ENCODE measurements at regions not wholly inside any gene's neighbourhood (a gene's known extent, or its start where the extent isn't known, plus 50 kb on each side); places are given as distances from the start of the nearest gene placed in this dataset.
"Not testable (repeated sequence)": the region's sequence is repeated elsewhere in the genome, so short reads cannot be mapped to it uniquely, and the experiment has no call there.

DNA sequence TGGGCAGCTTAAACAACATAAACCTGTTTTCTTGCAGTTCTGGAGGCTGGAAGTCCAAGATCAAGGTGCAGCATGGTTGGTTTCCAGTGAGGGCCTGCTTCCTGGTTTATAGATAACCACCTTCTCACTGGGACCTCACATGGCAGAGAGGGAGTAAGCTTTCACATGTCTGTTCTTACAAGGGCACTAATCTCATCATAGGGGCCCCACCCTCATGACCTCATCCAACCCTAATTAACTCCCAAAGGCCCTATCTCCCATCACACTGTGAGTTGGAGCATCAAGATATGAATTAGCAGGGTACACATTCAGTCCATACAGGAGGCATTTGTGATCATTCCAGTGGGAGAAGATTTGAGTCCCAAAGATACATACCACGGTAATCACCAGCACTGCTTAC lies 50.5 kb upstream of the GRIN2A start:
- no peak for DNase-seq (ENCODE audit: low read depth in 2 of 2, low spot score in 1 of 2)

DNA sequence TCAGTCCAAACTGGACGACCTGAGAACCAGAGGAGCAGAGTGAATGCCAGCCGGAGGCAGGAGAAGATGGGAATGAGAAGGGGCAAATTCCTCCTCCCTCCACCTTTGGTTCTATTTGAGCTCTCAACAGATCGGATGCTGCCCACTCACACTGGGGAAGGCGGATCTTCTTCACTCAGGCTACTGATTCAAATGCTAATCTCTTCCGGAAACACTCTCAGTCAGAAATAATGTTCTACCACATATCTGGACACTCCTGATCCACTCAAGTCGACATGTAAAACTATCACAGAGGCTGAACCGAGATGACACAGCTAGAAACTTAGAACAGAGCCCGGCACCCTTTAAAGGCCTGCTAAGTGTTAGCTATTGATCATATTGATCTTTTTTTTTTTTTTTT lies 57.4 kb upstream of the GRIN2A start:
- no peak for DNase-seq (ENCODE audit: low read depth in 2 of 2, low spot score in 1 of 2)

DNA sequence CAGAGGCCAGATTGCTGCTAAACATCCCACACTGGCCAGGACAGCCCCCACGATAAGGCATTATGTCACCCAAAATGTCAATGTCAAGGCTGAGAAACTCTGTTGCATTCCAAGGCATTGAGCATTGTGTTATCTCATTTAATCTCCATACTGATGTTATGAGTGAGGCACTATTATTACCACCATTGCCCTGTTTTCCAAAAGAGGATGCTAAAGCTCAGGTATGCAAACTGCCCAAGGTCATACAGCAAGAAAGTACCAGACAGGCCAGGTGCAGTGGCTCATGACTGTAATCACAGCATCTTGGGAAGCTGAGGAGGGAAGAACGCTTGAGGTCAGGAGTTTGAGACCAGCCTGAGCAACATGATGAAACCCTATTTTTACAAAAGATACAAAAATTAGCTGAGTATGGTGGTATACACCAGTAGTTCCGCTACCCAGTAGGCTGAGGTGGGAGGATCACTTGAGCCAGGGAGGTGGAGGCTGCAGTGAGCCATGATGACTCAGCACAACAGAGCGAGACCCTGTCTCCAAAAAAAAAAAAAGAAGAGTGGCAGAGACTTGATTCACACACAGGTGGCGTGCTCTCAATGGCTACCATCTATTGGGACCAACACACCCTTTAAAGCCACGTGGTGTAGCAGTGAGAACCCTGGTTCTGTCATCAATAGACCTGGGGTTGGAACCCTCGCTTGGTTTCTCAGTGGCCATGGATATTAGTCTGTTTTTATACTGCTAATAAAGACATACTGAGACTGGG lies 58.8 kb upstream of the GRIN2A start:
- no peak for DNase-seq (ENCODE audit: low read depth in 2 of 2, low spot score in 1 of 2)

DNA sequence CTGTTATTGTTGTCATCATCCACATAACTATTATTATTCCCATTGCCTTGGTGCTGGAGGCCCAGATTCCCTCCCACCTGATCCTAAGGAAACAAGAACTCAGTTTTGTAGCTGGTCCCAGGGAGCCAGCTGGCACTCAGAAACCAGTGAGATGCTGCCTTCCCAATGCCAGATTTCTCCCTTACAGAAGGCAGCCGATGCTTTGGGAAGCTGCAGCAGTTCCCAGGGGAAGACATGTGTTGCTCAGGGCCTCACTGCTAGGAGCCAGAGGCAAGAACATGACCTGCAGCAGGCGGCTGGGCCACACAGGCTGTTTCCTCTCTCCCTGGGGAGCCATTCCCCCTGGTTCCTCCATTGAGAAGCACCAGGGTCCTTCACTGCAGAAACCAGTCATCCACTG lies 59.9 kb upstream of the GRIN2A start:
- no peak for DNase-seq (ENCODE audit: low read depth in 2 of 2, low spot score in 1 of 2)

DNA sequence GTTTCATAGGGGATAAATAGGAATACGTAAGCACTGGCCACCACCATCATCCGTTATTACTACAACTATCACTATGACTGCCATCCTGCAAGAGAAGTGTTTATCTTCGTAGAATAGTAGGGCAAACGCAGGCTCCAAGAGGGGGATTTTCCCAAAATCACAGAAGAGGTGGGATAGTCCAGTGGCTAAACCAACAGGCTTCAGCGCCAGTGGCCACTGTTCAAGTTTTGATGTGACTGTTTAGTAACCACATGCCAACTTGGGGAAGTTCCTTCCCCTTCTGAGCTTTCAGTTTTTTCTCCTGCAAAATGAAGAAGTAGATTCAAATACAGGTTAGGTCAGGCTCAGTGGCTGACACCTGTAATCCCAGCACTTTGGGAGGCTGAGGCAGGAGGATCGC lies 60.7 kb upstream of the GRIN2A start:
- DNase-seq (ENCODE audit: low read depth in 2 of 2, low spot score in 1 of 2): no peak

DNA sequence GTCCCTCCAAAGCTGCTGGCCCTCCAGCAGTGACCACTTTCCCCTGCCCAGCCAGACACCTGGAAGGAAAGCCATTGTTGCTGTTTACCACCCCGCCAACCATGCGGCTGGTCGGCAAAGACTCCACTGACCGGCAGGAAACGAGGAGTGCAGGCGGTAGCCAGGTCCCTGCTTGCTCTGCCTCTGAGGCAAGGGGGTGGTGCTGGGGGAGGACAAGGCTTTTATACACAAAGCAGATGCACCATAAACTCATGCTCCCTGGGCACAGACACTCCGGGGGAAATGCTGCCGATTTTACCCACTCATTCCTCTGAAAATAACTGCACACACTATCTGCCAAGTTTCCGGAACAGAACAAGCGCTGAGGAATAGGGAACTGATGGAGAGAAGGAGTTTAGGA lies 62.8 kb upstream of the GRIN2A start:
- DNase-seq (ENCODE audit: low read depth in 2 of 2, low spot score in 1 of 2): no peak

DNA sequence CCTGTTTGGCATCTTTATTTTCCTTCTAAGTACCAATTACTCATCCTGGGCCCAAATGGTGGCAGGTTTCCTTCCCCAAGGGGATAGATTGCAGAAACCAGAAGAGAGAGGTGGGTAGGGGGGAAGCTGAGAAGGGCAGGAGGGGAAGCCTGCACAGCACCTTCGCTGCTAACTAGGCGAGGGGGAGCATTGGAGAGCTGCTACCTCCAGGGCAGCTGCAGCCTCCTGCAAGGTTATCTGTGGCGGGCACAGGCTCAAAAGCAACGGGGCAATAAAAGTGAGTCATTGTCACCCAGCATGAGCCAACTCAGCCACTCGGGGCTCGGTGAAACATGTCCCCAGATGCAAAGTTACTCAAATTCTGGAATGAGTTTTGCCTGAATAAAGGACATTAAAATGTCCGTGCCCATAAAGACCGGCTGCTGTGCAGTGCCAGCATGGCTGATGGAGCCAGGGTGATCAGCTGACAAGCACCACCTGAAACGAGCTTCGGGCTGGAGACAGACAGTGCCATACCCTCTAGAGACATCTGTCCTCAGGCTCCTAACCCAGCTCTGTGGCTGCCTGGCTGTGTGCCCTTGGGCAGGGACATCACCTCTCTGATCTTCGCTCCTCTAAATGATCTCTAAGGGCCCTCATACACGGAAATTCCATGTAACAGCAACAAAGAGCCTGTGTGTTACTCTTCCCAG lies 68.1 kb upstream of the GRIN2A start:
- no peak for DNase-seq (ENCODE audit: low read depth in 2 of 2, low spot score in 1 of 2)

DNA sequence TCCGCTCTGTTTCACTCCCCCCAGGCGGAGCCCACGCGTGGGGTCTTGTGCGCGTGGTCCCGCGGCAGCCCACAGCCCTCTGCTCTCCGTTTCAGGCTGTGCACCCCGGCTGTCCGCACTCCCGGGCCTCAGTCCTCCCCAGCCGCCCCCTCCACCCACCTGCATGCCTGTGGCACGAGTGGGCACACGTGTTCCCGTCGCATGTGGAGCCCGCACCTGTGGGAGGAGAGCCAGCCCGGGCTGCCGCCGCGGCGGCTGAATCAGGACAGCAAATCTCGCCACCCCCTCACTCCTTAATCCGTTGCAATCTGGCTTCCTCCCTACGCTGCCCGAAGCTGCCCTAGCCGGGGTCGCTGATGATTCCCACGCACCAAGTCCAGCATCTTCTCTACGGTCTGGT lies 69.9 kb upstream of the GRIN2A start:
- no peak for DNase-seq (ENCODE audit: low read depth in 2 of 2, low spot score in 1 of 2)

DNA sequence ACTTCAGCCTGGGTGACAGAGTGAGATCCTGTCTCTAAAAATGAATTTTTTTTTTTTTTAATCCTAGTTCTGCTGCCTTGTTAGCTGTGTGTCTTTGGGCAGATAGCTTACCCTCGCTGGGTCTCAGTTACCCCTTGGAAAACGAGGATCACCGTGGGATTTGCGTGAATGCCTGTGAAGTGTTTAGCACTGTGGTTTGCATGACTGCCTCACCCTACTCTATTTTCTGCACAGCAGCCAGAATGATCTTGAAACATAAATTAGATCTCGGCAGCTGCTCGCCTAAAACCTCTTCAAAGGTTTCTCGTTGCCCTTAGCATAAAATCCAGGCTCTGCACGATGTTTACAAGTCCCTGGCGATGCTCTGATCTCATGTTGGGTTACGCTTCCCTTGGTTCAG lies 71.2 kb upstream of the GRIN2A start:
- no peak for DNase-seq (ENCODE audit: low read depth in 2 of 2, low spot score in 1 of 2)

DNA sequence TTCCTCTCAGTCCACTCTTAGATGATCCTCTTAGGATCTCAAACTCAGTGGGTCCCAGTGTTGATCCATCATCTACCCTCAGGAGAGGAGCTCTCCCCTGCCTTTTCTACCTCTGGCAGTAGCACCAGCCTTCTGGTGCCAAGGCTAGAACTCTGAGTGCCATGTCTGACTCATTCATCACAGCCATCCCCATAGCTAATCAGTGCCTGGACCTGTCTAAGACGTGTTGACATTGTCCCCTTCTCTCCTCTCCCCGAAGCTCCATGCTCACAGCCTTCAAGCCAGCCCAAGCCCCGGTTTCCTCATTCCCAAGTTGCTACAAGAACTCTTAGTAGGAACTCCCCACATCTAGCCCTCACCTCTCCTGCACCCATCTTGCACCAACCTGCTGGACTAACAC lies 73.5 kb upstream of the GRIN2A start:
- DNase-seq (ENCODE audit: low read depth in 2 of 2, low spot score in 1 of 2): no peak

DNA sequence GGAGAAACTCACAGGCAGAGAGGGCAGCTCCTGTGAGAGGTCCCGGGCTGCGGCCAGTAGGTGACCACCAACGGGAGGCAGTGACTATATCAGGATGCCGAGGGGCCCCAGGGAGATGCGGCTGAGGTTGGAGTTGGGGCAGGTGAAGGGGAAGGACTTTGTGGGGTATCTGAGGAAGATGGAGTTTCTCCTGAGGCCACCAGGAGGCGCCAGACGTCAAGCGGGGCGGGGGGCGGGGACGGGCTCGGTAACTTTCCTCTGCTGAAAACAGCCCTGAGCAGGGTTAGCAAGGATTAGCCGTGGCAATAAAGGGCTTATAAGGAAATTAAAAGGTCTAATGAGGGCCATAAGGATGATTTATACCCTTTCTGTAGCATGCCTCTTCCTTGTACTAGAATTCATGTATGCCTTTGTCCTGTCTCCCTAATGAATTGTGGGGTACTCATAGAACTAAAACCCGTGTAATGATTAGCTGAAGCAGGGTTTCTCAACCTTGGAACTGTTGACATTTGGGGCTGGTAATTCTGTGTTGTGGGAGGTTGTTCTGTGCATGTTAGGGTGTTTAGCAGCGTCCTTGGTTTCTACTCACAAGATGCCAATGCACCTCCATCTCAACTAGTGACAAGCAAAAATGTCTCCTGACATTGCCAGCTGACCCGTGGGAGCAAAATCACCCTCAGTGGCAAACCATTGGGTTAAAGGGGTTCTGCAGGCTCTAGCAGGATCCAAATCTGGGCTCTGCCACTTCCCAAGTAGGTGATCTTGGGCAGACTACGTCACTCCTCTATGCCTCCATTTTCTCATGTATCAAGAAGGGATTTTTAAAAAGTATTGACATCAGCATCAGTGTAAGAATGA lies 74.8 kb upstream of the GRIN2A start:
- peak; percentile 2 to 13 for DNase-seq (ENCODE audit: low read depth in 2 of 2, low spot score in 1 of 2)

DNA sequence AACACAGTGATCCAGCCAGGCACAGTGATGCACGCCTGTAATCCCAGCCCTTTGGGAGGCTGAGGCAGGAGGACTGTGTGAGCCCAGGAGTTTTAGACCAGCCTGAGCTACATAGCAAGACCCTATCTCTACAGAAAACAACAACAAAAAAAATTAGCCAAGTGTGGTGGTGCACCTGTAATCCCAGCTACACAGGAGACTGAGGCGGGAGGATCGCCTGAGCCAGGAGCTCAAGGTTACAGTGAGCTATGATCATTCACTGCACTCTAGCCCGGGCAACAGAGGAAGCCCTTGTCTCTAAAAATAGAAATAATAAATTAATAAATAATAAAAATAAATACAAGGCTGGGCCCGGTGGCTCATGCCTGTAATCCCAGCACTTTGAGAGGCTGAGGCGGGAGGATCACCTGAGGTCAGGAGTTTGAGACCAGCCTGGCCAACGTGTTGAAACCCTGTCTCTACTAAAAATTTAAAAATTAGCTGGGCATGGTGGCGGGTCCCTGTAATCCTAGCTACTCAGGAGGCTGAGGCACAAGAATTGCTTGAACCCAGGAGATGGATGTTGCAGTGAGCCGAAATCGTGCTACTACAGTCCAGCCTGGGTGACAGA lies 75.5 kb upstream of the GRIN2A start:
- not testable (repeated sequence) for DNase-seq (ENCODE audit: low read depth in 2 of 2, low spot score in 1 of 2)

DNA sequence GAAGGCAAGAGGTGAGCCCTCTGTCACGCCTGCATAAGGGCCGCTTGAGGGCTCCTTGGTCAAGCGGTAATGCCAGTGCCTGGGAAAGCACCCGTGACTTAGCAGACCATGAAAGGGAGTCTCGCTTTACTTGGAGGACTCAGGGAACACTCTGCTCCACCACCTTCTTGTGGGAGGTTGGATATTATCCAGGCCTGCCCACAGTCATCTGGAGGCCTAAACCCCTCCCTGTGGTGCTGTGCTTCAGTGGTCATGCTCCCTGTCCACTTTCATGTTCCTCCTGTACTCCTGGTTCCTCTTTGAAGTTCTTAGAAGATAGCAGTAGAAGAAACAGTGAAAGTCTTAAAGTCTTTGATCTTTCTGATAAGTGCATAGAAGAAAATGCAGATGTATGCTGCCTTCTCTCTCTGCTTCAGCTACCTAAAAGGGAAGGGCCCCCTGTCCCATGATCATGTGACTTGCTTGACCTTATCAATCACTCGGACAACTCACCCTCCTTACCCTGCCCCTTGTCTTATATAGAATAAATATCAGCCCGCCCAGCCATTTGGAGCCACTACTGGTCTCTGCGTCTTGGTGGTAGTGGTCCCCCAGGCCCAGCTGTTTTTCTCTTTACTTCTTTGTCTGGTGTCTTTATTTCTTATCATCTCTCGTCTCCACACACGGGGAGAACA lies 76.8 kb upstream of the GRIN2A start:
- DNase-seq (ENCODE audit: low read depth in 2 of 2, low spot score in 1 of 2): not testable (repeated sequence)

DNA sequence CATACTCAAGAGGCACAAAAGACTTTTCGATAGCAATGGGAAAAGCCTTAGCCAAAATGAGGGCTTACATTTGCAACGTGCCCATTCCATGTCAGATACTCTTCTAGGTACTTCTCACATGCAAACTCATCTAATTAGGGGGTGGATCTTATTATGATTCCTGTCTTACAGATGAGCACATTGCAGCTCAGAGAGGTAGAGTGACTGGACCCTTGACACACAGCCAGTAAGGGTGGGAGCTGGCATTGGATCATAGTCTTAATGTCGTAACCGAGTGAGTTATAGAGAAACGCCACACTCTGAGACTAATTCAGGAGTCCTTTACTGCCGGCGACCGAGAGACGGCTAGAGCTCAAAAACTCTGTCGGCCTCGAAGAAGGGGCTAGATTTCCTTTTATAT lies 78.8 kb upstream of the GRIN2A start:
- no peak for DNase-seq (ENCODE audit: low read depth in 2 of 2, low spot score in 1 of 2)

DNA sequence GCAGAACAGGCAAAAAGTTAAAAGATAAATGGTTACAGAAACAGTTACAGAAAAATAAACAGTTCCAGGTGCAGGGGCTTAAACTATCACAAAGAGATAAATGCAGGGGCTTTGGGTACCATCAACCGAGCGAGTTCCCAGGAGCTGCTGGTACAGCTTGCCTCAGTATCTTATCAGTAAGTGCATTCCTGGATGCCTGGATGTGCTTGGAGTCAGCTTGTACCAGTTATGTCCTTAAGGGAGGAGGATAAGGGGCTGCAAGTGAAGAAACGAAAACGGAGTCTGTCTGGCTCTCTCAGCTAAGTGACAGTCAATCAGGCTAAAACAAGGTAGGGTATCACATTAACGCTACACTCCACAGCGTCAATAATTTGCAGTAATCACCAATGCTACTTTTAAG lies 79.3 kb upstream of the GRIN2A start:
- not testable (repeated sequence) for DNase-seq (ENCODE audit: low read depth in 2 of 2, low spot score in 1 of 2)

DNA sequence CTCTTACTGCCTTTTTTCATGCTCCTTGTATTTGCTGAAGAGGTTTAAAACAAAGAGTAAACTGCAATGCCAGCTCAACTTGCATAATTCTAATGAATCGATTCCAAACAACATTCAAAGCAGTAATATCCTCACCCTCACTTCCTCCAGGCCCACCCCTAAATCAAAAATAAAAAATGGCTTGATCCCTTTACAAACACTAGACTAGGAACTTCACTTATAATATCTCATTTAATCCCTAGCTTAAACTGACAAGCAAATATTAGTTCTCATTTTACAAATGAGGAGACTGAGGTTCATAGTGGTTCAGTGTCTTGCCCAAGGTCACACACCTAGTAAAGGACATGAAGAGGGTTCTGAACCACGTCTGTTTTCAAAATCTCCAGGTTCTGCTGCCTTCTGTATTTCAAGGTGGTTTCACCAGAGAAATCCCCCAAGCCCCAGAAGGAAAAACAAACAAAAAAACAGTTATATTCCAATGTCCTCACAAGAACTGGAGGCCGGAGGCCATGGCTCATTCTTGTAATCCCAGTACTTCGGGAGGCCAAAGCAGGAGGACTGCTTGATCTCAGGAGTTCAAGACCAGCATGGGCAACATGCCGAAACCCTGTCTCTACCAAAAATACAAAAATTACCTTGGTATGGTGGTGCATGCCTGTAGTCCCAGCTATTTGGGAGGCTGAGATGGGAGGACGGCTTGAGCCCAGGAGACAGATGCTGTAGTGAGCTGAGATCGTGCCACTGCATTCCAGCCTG lies 80.3 kb upstream of the GRIN2A start:
- no peak for DNase-seq (ENCODE audit: low read depth in 2 of 2, low spot score in 1 of 2)

DNA sequence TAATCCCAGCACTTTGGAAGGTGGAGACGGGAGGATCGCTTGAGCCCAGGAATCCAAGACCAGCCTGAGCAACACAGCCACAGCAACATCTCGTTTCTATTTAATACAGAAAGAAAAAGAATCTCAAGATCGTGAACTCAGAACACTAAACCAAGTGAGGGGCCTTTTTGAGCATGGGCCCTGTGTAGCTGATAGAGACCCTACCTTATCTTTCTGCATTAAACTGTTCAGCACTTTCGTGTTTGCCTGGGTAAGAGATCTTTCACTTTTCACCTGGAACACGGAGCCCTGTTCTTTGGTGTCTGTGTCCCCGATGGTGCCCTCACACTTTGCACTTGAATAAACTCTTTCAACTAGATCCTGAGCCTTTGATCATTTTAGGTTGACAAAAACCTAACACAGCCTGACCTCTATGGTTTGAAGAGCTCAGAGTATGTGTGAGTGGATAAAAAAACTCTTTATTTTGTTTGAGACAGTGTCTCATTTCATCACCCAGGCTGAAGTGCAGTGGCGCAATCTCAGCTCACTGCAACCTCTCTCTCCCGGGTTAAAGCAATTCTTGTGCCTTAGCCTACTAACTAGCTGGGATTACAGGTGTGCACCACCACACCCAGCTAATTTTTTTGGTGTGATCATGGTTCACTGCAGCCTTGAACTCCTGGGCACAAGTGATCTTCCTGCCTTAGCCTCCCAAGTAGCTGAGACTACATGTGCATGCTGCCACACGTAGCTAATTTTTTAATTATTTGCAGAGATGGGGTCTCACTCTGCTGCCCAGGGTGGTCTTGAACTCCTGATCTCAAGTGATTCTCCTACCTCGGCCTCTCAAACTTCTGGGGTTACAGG lies 83.8 kb upstream of the GRIN2A start:
- no peak for DNase-seq (ENCODE audit: low read depth in 2 of 2, low spot score in 1 of 2)

DNA sequence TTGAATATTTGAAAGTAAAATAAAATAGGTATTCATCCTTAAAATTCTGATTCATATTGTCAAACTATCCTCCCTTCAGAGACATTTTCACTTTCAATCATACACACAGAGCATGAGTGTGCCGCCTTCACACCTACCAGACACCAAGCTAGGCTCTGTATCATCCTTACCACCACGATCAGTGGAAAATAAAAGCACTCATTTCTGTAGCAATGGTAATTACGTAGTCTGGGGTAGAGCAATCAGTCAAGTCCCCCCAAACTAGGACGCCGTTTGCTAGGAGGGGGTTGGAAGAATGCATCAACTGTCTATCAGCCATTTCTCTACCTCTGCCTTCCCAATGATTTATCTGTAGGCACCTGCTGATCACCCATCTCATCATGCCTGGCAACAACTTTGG lies 84.6 kb upstream of the GRIN2A start:
- DNase-seq (ENCODE audit: low read depth in 2 of 2, low spot score in 1 of 2): no peak

DNA sequence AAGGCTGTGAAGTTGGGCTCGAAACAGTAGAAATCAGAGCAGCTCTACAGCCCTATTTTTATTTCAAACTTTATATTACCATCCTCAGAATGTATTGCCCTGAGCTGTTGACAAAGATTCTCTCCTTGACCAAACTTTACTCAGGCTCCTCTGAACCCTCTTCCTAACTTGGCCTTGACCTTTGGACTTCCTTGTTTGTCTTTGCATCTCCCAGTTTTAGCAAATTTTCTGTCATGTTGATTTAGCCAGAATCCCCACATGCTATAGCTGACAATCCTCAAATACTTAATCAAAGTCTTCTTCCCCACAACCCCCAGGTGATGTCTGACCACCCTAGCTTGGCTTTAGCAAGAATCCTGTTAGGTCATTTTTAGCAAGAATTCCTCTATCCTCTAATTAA lies 87.4 kb upstream of the GRIN2A start:
- no peak for DNase-seq (ENCODE audit: low read depth in 2 of 2, low spot score in 1 of 2)
